ENCODE measurements at regions not wholly inside any gene's neighbourhood (a gene's known extent, or its start where the extent isn't known, plus 50 kb on each side); places are given as distances from the start of the nearest gene placed in this dataset.

- TF ChIP-seq POLR2A (IDR thresholded peaks at IDR 0.05) (no peak), CTCF (IDR thresholded peaks at IDR 0.05) (no peak), POLR2AphosphoS5 (IDR thresholded peaks at IDR 0.05) (no peak)
Observed at GRCh38 chr2:107027205-107027604, 141.2 kb upstream of the ST6GAL2 start.
